Osteocyte (in vitro differentiated cells): ENCODE measurements at regions not wholly inside any gene's neighbourhood (a gene's known extent, or its start where the extent isn't known, plus 50 kb on each side); places are given as distances from the start of the nearest gene placed in this dataset.

ENCODE experiments used
- DNase-seq: peaks from one replicate; pipeline ENCODE4 v3.0.0; 2021; ENCODE audit warnings: mixed read lengths; ENCODE audit not compliant: unreplicated experiment; ENCODE audit errors: extremely low spot score
- H3K27ac Mint-ChIP-seq: one replicate; pipeline ENCODE4 v1.8.0; 2021; ENCODE audit warnings: mild to moderate bottlenecking, mixed read lengths; ENCODE audit not compliant: unreplicated experiment
- H3K27me3 Mint-ChIP-seq: one replicate; pipeline ENCODE4 v1.8.0; 2021; ENCODE audit warnings: mixed read lengths; ENCODE audit not compliant: unreplicated experiment
- H3K36me3 Mint-ChIP-seq: one replicate; pipeline ENCODE4 v1.8.0; 2021; ENCODE audit warnings: mixed read lengths; ENCODE audit not compliant: unreplicated experiment
- H3K4me1 Mint-ChIP-seq: one replicate; pipeline ENCODE4 v1.8.0; 2021; ENCODE audit warnings: mixed read lengths; ENCODE audit not compliant: unreplicated experiment
- H3K4me3 Mint-ChIP-seq: one replicate; pipeline ENCODE4 v1.8.0; 2021; ENCODE audit warnings: mild to moderate bottlenecking, moderate library complexity, mixed read lengths; ENCODE audit not compliant: unreplicated experiment
- H3K9me3 Mint-ChIP-seq: one replicate; pipeline ENCODE4 v1.8.0; 2021; ENCODE audit warnings: mixed read lengths; ENCODE audit not compliant: unreplicated experiment
- CTCF ChIP-seq: fragments of 200-600 bp; sonication (generic); IDR thresholded peaks from 2 replicates; pipeline ENCODE4 v1.5.0; 2021; ENCODE audit warnings: antibody characterized with exemption, mild to moderate bottlenecking, moderate library complexity

GRCh38 chr12:45637242-45637641, 92.3 kb upstream of the ARID2 start:
- Mint-ChIP-seq H3K36me3 (no peaks in the 10 kb centered on the region), H3K4me1 (peaks cover 2% of the 10 kb centered on the region), H3K9me3 (no peaks in the 10 kb centered on the region), H3K27me3 (peaks cover 15% of the 10 kb centered on the region), H3K4me3 (no peak overlapping the region), H3K27ac (no peak overlapping the region)
- TF ChIP-seq CTCF: no peak
- DNase-seq: no peak

GRCh38 chr12:45637706-45638105, 91.8 kb upstream of the ARID2 start:
- no peaks in the 10 kb centered on the region for H3K36me3 Mint-ChIP-seq
- H3K4me3 Mint-ChIP-seq: no peak overlapping the region
- DNase-seq: no peak
- peaks cover 2% of the 10 kb centered on the region for H3K4me1 Mint-ChIP-seq
- no peak for TF ChIP-seq CTCF
- no peaks in the 10 kb centered on the region for H3K9me3 Mint-ChIP-seq
- H3K27ac Mint-ChIP-seq: no peak overlapping the region
- H3K27me3 Mint-ChIP-seq: peaks cover 15% of the 10 kb centered on the region

- H3K9me3 Mint-ChIP-seq: no peaks in the 10 kb centered on the region
- DNase-seq: no peak
- H3K36me3 Mint-ChIP-seq: no peaks in the 10 kb centered on the region
- peaks cover 15% of the 10 kb centered on the region for H3K27me3 Mint-ChIP-seq
- no peak overlapping the region for H3K27ac Mint-ChIP-seq
- no peak overlapping the region for H3K4me3 Mint-ChIP-seq
- TF ChIP-seq CTCF: no peak
- peaks cover 2% of the 10 kb centered on the region for H3K4me1 Mint-ChIP-seq
These were observed 91.1 kb upstream of the ARID2 start for GRCh38 chr12:45638386-45638785.

- Mint-ChIP-seq H3K9me3 (no peaks in the 10 kb centered on the region), H3K4me3 (no peak overlapping the region), H3K36me3 (no peaks in the 10 kb centered on the region), H3K27ac (no peak overlapping the region), H3K4me1 (no peaks in the 10 kb centered on the region), H3K27me3 (peaks cover 38% of the 10 kb centered on the region)
- no peak for DNase-seq
- no peak for TF ChIP-seq CTCF
These were observed 85.0 kb upstream of the ARID2 start for GRCh38 chr12:45644541-45644940.

GRCh38 chr12:45646851-45647581, 82.5 kb upstream of the ARID2 start:
- DNase-seq: no peak
- Mint-ChIP-seq H3K9me3 (no peaks in the 10 kb centered on the region), H3K4me1 (no peaks in the 10 kb centered on the region), H3K27me3 (peaks cover 57% of the 10 kb centered on the region), H3K27ac (no peak overlapping the region), H3K36me3 (no peaks in the 10 kb centered on the region), H3K4me3 (no peak overlapping the region)
- TF ChIP-seq CTCF: no peak
